ENCODE measurements at regions not wholly inside any gene's neighbourhood (a gene's known extent, or its start where the extent isn't known, plus 50 kb on each side); places are given as distances from the start of the nearest gene placed in this dataset.

DNA sequence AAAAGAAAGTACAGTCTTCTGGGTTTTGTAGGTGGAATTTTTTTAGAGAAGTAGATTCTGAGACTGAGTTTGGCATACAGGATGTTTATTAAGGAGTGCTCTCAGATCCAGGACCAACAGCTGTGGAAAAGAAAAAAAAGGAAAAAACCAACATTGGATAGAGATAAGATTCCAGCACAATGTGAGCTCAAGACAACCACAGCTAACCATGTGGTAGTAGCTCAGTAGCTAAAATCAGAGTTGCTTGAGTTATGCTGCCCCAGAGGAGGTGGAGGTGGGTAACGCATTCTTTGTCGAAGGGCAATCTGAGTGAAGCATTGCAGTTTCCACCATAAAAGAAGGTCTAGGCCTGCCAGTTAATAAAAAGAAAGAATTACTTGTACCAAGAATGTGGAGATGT, 904.3 kb downstream of the NSUN3 start:
- no peak overlapping the region for H3K4me3 ChIP-seq
- DNase-seq: peak in 1 of 2 donors; percentile 6
- peaks cover 0 to 14% (median 5%) of the 10 kb centered on the region in 4 donors for H3K4me1 ChIP-seq
- H3K27me3 ChIP-seq: no peaks in the 10 kb centered on the region
- H3K36me3 ChIP-seq: no peaks in the 10 kb centered on the region
- H3K27ac ChIP-seq: no peak overlapping the region
- intact Hi-C loops (cut with DNase I; ENCODE audit: low total_unique reads): no loop called here
- WGBS, 5 donors: 14 to 50% (median 24%) methylated on average over 2 of the region's 2 CpGs
- H3K9me3 ChIP-seq: no peaks in the 10 kb centered on the region
- no peak for TF ChIP-seq EP300 (IDR thresholded peaks at IDR 0.05)

DNA sequence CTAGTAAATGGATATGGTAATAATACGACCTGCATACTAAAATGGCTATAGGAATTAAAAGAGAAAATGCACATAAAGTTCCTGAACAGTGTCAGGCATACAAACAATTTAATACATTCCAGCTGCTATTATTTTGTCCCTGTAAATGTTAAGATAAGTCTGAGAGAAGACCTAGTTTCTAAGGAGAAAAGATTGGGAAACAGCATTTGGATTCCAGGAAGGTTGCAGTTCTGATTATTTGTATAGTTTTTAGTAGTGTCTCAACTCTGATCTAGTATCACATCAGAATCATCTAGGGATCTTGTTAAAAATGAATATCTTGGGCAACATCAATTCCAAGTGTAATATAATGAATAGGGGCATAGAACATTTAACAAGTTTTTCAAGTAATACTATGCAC, 905.7 kb downstream of the NSUN3 start:
- no peak for DNase-seq
- H3K4me3 ChIP-seq: no peak overlapping the region
- no peak for TF ChIP-seq POLR2A (IDR thresholded peaks at IDR 0.05)
- TF ChIP-seq, protein P1, sequence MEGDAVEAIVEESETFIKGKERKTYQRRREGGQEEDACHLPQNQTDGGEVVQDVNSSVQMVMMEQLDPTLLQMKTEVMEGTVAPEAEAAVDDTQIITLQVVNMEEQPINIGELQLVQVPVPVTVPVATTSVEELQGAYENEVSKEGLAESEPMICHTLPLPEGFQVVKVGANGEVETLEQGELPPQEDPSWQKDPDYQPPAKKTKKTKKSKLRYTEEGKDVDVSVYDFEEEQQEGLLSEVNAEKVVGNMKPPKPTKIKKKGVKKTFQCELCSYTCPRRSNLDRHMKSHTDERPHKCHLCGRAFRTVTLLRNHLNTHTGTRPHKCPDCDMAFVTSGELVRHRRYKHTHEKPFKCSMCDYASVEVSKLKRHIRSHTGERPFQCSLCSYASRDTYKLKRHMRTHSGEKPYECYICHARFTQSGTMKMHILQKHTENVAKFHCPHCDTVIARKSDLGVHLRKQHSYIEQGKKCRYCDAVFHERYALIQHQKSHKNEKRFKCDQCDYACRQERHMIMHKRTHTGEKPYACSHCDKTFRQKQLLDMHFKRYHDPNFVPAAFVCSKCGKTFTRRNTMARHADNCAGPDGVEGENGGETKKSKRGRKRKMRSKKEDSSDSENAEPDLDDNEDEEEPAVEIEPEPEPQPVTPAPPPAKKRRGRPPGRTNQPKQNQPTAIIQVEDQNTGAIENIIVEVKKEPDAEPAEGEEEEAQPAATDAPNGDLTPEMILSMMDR (IDR thresholded peaks at IDR 0.05): no peak
- TF ChIP-seq POLR2AphosphoS5 (IDR thresholded peaks at IDR 0.05): no peak
- no peak for TF ChIP-seq EP300 (IDR thresholded peaks at IDR 0.05)
- H3K4me1 ChIP-seq: peaks cover 0 to 14% (median 5%) of the 10 kb centered on the region in 4 donors
- peaks cover 0 to 1% (median 0%) of the 10 kb centered on the region in 4 donors for H3K9me3 ChIP-seq
- 55 to 71% (median 70%) methylated on average over 1 of the region's 1 CpG for WGBS, 5 donors
- intact Hi-C loops (cut with DNase I; ENCODE audit: low total_unique reads): no loop called here
- H3K36me3 ChIP-seq: no peaks in the 10 kb centered on the region
- no peaks in the 10 kb centered on the region for H3K27me3 ChIP-seq
- no peak overlapping the region for H3K27ac ChIP-seq

DNA sequence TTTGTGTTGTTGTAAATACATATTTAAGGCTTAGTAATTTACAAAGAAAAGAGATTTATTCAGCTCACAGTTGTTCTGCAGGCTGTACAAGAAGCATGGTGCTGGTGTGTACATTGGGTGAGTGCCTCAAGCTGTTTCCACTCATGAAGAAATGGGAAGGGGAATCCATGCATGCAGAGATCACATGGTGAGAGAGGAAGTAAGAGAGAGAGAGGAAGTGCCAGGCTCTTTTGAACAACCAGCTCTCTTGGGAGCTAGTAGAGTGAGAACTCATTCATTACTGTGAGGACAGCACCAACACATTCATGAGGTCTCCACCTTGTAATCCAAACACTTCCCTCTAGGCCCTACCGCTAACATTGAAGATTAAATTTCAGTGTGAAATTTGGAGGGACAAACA, 909.2 kb downstream of the NSUN3 start:
- Histone ChIP-seq H3K9me3 (peaks cover 0 to 7% (median 0%) of the 10 kb centered on the region in 4 donors), H3K27ac (no peak overlapping the region), H3K36me3 (no peaks in the 10 kb centered on the region), H3K4me1 (peaks cover 0 to 10% (median 5%) of the 10 kb centered on the region in 4 donors), H3K4me3 (no peak overlapping the region), H3K27me3 (no peaks in the 10 kb centered on the region)
- 59 to 83% (median 68%) methylated on average over 1 of the region's 1 CpG for WGBS, 5 donors
- no peak for DNase-seq
- intact Hi-C loops (cut with DNase I; ENCODE audit: low total_unique reads): no loop called here
- TF ChIP-seq, protein P1 (IDR thresholded peaks at IDR 0.05): no peak
- TF ChIP-seq POLR2A (IDR thresholded peaks at IDR 0.05) (no peak), EP300 (IDR thresholded peaks at IDR 0.05) (no peak), POLR2AphosphoS5 (IDR thresholded peaks at IDR 0.05) (no peak)

DNA sequence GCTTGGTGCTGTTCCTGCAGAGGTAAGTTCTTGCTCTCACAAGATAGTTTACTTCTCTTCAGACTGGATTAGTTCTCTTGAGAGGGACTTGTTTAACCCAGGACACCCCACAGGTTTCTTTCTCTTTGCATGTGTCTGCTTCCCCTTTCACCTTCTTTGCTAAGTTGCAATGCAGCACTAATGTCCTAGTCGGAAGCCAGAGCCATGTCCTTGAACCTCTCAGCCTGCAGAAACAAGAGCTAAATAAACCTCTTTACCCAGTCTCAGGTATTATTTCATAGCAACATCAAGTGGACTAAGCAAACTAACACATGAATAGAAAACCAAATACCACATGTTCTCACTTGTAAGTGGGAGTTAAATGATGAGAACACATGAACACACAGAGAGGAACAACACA, 915.2 kb downstream of the NSUN3 start:
- TF ChIP-seq, protein P1 (IDR thresholded peaks at IDR 0.05): no peak
- no peak for TF ChIP-seq POLR2A (IDR thresholded peaks at IDR 0.05)
- TF ChIP-seq POLR2AphosphoS5 (IDR thresholded peaks at IDR 0.05): no peak
- TF ChIP-seq EP300 (IDR thresholded peaks at IDR 0.05): no peak
- H3K4me1 ChIP-seq: no peaks in the 10 kb centered on the region
- WGBS, 5 donors: 77 to 88% (median 86%) methylated on average over 1 of the region's 1 CpG
- DNase-seq: no peak
- H3K27me3 ChIP-seq: no peaks in the 10 kb centered on the region
- no peaks in the 10 kb centered on the region for H3K36me3 ChIP-seq
- intact Hi-C loops (cut with DNase I; ENCODE audit: low total_unique reads): no loop called here
- H3K27ac ChIP-seq: no peak overlapping the region
- H3K4me3 ChIP-seq: no peak overlapping the region
- H3K9me3 ChIP-seq: peaks cover 0 to 7% (median 0%) of the 10 kb centered on the region in 4 donors

DNA sequence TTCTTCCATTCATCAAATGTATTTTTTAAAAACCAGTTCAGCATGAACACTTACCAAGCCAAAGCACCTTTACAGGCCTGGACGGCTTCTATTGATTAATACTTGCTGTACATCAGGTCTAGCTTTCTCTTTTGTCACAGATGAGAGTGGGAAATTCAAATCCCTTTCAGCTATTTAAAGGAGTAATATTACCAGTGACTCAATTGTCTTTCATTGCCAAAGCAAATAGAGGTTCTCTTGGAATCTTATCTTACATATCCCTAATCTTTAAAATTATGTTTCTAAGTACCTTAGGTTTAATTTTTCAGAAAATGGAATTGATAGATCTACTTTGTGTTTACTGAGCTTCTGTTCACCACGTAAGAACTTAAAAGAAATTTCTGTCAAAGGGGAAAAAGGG, 922.9 kb downstream of the NSUN3 start:
- no peak for TF ChIP-seq EP300 (IDR thresholded peaks at IDR 0.05)
- no peak for TF ChIP-seq POLR2A (IDR thresholded peaks at IDR 0.05)
- TF ChIP-seq, protein P1 (IDR thresholded peaks at IDR 0.05): no peak
- TF ChIP-seq POLR2AphosphoS5 (IDR thresholded peaks at IDR 0.05): no peak
- DNase-seq: no peak
- 30 to 53% (median 48%) methylated on average over 2 of the region's 2 CpGs for WGBS, 5 donors
- Histone ChIP-seq H3K27me3 (no peaks in the 10 kb centered on the region), H3K27ac (no peak overlapping the region), H3K36me3 (no peaks in the 10 kb centered on the region), H3K9me3 (peaks cover 0 to 8% (median 0%) of the 10 kb centered on the region in 4 donors), H3K4me1 (no peaks in the 10 kb centered on the region), H3K4me3 (no peak overlapping the region)
- intact Hi-C loops (cut with DNase I; ENCODE audit: low total_unique reads): no loop called here

All from stomach (tissue), 8 donors.